MM.1S (cell line): ENCODE measurements at regions not wholly inside any gene's neighbourhood (a gene's known extent, or its start where the extent isn't known, plus 50 kb on each side); places are given as distances from the start of the nearest gene placed in this dataset.

Experiments
- CTCF ChIP-seq: fragments of 300-600 bp; sonication (generic); IDR thresholded peaks from 2 replicates; pipeline ENCODE4 v1.5.1; 2016; ENCODE audit warnings: antibody characterized with exemption, low read length, mixed read lengths
- EZH2 ChIP-seq: fragments of 300-600 bp; sonication (generic); optimal IDR thresholded peaks from 2 replicates; pipeline ENCODE3; 2017; ENCODE audit warnings: low read depth, mild to moderate bottlenecking, antibody characterized with exemption, low read length, mixed read lengths
- EZH2phosphoT487 ChIP-seq: fragments of 300-600 bp; sonication (generic); IDR thresholded peaks from 2 replicates; pipeline ENCODE4 v1.6.1; 2018; ENCODE audit warnings: antibody characterized with exemption, low read length

- no peak for TF ChIP-seq CTCF
- no peak for TF ChIP-seq EZH2
- no peak for TF ChIP-seq EZH2phosphoT487
Measured at GRCh38 chr16:74019612-74020011, 277.0 kb upstream of the PSMD7 start.
